Suprapubic skin (tissue), 4 donors: ENCODE measurements at regions not wholly inside any gene's neighbourhood (a gene's known extent, or its start where the extent isn't known, plus 50 kb on each side); places are given as distances from the start of the nearest gene placed in this dataset.

ENCODE experiments used
- EP300 ChIP-seq: sonication (generic); formaldehyde crosslinking; IDR thresholded peaks from one replicate; pipeline ENCODE4 v1.6.1; 2017; ENCODE audit warnings: antibody characterized with exemption
- POLR2A ChIP-seq, 2 donors: fragments of 450-650 bp; IDR thresholded peaks; one replicate each; pipeline ENCODE4 v1.6.1; 2017; ENCODE audit warnings: antibody characterized with exemption in 2 of 2, mild to moderate bottlenecking in 2 of 2, moderate library complexity in 2 of 2
- POLR2AphosphoS5 ChIP-seq, 3 donors: sonication (generic); formaldehyde crosslinking; IDR thresholded peaks; one replicate each; pipeline ENCODE4 v1.6.1; 2017; ENCODE audit warnings: antibody characterized with exemption in 3 of 3
- TF ChIP-seq, protein P1 (sequence below), 2 donors: fragments of 200-600 bp in 1 of 2; fragments of 450-650 bp in 1 of 2; sonication (generic) in 1 of 2; IDR thresholded peaks; one replicate each; pipeline ENCODE4 v1.5.1; 2016 to 2019; ENCODE audit warnings: antibody characterized with exemption in 2 of 2, mild to moderate bottlenecking in 1 of 2, moderate library complexity in 1 of 2

DNA sequence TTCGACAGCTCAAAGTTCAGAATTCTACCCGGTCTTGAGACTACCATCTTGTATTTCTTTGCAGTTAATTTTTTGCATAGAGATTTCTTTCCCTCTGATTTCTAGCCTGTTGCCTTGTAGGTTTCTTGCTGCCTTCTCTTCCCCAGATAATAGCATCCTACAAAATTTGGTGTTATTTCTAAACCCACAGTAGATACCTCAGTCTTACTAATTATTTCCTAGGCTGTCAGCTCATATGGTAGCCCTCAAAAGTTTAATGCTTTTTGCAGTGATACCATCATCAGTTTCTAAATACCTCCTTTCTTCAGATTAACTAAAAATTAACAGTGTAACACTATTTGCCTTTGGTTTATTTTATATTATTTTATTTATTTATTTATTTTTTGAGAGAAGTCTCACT lies 61.9 kb upstream of the TMPO start:
- TF ChIP-seq, protein P1, sequence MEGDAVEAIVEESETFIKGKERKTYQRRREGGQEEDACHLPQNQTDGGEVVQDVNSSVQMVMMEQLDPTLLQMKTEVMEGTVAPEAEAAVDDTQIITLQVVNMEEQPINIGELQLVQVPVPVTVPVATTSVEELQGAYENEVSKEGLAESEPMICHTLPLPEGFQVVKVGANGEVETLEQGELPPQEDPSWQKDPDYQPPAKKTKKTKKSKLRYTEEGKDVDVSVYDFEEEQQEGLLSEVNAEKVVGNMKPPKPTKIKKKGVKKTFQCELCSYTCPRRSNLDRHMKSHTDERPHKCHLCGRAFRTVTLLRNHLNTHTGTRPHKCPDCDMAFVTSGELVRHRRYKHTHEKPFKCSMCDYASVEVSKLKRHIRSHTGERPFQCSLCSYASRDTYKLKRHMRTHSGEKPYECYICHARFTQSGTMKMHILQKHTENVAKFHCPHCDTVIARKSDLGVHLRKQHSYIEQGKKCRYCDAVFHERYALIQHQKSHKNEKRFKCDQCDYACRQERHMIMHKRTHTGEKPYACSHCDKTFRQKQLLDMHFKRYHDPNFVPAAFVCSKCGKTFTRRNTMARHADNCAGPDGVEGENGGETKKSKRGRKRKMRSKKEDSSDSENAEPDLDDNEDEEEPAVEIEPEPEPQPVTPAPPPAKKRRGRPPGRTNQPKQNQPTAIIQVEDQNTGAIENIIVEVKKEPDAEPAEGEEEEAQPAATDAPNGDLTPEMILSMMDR (IDR thresholded peaks at IDR 0.05): no peak
- TF ChIP-seq POLR2A (IDR thresholded peaks at IDR 0.05) (no peak), POLR2AphosphoS5 (IDR thresholded peaks at IDR 0.05) (no peak), EP300 (no peak)
